ENCODE measurements at regions not wholly inside any gene's neighbourhood (a gene's known extent, or its start where the extent isn't known, plus 50 kb on each side); places are given as distances from the start of the nearest gene placed in this dataset.

DNA sequence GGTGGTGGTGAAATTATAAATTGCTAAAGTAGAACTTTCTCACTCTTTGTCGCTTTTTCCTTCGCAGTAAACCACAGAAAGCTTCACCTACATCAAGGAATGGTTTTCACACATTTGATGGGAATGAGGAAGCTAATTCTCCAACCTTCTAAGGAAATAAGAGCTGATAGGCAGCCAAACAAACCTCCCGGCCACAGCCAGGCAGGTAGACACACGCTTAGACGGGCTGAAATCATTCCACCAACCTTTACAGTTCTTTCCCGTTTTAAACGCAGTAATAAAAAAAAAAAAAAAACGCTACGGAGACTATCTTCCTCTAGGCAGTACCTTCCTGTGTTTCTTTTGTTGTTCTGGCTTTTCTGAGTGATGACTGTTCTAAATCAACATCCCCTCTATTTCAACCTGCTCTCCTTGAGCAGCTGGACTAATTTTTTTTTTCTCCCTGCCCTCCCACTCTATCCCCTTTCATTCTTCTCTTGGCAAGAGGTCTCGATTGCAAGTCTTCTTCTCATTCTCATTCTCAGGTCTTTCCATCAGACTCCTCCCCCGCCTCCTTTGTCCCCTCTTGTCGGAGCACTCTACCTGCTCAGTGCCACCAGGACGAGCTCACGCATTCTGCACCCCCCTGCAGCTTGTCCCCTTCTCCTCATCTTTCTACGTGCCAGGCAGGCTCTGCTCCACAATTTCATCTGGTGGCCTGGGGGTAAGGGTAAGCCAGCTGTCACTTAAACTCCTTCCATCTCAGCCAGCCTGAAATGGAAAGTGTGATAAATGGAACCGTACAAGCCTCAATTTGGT is 391.1 kb upstream of the MDFIC2 start:
- TF ChIP-seq POLR2AphosphoS5 (IDR thresholded peaks at IDR 0.05; ENCODE audit: low read depth, low read length): no peak
- TF ChIP-seq POLR2A (IDR thresholded peaks at IDR 0.05; ENCODE audit: low read depth, low read length): no peak
